ENCODE measurements at regions not wholly inside any gene's neighbourhood (a gene's known extent, or its start where the extent isn't known, plus 50 kb on each side); places are given as distances from the start of the nearest gene placed in this dataset.

GRCh38 chr14:55513491-55513890 lies 66.5 kb upstream of the KTN1 start (continued):
- TF ChIP-seq, protein P1, sequence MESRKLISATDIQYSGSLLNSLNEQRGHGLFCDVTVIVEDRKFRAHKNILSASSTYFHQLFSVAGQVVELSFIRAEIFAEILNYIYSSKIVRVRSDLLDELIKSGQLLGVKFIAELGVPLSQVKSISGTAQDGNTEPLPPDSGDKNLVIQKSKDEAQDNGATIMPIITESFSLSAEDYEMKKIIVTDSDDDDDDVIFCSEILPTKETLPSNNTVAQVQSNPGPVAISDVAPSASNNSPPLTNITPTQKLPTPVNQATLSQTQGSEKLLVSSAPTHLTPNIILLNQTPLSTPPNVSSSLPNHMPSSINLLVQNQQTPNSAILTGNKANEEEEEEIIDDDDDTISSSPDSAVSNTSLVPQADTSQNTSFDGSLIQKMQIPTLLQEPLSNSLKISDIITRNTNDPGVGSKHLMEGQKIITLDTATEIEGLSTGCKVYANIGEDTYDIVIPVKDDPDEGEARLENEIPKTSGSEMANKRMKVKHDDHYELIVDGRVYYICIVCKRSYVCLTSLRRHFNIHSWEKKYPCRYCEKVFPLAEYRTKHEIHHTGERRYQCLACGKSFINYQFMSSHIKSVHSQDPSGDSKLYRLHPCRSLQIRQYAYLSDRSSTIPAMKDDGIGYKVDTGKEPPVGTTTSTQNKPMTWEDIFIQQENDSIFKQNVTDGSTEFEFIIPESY (IDR thresholded peaks at IDR 0.05; ENCODE audit: borderline replicate concordance, low read depth), result no peak
- no peak for TF ChIP-seq NRF1 (IDR thresholded peaks at IDR 0.05; ENCODE audit: low read depth, low read length)
- no peak for TF ChIP-seq FOXJ3 (CRISPR knock-in tag; IDR thresholded peaks at IDR 0.05)
- TF ChIP-seq, protein P2, sequence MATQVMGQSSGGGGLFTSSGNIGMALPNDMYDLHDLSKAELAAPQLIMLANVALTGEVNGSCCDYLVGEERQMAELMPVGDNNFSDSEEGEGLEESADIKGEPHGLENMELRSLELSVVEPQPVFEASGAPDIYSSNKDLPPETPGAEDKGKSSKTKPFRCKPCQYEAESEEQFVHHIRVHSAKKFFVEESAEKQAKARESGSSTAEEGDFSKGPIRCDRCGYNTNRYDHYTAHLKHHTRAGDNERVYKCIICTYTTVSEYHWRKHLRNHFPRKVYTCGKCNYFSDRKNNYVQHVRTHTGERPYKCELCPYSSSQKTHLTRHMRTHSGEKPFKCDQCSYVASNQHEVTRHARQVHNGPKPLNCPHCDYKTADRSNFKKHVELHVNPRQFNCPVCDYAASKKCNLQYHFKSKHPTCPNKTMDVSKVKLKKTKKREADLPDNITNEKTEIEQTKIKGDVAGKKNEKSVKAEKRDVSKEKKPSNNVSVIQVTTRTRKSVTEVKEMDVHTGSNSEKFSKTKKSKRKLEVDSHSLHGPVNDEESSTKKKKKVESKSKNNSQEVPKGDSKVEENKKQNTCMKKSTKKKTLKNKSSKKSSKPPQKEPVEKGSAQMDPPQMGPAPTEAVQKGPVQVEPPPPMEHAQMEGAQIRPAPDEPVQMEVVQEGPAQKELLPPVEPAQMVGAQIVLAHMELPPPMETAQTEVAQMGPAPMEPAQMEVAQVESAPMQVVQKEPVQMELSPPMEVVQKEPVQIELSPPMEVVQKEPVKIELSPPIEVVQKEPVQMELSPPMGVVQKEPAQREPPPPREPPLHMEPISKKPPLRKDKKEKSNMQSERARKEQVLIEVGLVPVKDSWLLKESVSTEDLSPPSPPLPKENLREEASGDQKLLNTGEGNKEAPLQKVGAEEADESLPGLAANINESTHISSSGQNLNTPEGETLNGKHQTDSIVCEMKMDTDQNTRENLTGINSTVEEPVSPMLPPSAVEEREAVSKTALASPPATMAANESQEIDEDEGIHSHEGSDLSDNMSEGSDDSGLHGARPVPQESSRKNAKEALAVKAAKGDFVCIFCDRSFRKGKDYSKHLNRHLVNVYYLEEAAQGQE (IDR thresholded peaks at IDR 0.05; ENCODE audit: low read depth, low read length), result no peak
- TF ChIP-seq EZH2phosphoT487 (IDR thresholded peaks at IDR 0.05; ENCODE audit: borderline replicate concordance, low read depth), result no peak
- TF ChIP-seq, protein P3, sequence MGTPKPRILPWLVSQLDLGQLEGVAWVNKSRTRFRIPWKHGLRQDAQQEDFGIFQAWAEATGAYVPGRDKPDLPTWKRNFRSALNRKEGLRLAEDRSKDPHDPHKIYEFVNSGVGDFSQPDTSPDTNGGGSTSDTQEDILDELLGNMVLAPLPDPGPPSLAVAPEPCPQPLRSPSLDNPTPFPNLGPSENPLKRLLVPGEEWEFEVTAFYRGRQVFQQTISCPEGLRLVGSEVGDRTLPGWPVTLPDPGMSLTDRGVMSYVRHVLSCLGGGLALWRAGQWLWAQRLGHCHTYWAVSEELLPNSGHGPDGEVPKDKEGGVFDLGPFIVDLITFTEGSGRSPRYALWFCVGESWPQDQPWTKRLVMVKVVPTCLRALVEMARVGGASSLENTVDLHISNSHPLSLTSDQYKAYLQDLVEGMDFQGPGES (IDR thresholded peaks at IDR 0.05; ENCODE audit: low read depth, low read length), result no peak

DNA sequence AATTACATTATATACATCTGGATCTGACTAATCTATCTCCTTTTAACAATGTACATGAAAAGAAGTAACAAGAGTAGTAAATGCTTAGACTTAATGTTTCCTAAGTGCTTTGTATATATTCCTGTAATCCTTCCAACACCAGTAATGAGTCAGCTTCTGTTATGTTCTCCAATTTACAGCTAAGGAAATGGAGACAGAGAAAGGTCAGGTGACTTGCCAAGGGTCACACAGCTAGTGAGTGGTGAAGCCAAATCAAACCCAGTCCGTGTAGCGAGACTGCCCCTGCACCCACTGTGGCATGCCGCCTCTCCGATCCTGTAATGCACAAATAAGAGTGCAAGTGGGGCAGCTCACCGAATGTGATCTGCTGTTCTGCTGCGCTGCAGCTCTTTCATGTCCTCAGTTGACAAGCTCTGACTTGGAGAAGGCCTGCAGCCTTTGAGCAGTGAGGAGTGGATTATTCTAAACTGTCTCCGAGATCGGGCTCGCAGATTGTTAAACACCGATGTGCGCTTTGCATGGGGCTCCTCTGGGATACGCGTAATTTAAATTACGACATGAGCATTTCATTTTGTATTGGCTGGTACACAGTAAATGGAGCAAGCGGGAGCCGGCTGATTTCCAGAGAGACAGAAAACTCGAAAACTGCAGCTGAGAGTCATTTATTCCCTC lies 65.1 kb upstream of the KTN1 start:
- H3K4me2 ChIP-seq, result no peak overlapping the region
- no peak for DNase-seq
- H3K27me3 ChIP-seq (ENCODE audit: insufficient read depth), result no peaks in the 10 kb centered on the region
- no peak overlapping the region for H2AFZ ChIP-seq (ENCODE audit: low read depth)
- no peaks in the 10 kb centered on the region for H3K79me2 ChIP-seq (ENCODE audit: insufficient read depth)
- H3K27ac ChIP-seq (ENCODE audit: low read depth in 2 of 2, low read length in 1 of 2), result no peak overlapping the region
- H3K9me3 ChIP-seq, result no peaks in the 10 kb centered on the region
- 92% methylated on average over 17 of the region's 17 CpGs for WGBS (ENCODE audit: low lambda C conversion rate)
- H3K4me1 ChIP-seq (ENCODE audit: control insufficient read depth in 1 of 2, insufficient read depth in 2 of 2, low read depth in 1 of 2, low read length in 1 of 2), result no peaks in the 10 kb centered on the region; a peak in 1 of 4 replicates
- H3K36me3 ChIP-seq (replicated peaks in 1 of 2; ENCODE audit: control insufficient read depth in 1 of 2, insufficient read depth in 2 of 2, low read length in 1 of 2), result no peaks in the 10 kb centered on the region
- no peak overlapping the region for H3K4me3 ChIP-seq (ENCODE audit: low read depth in 2 of 2, low read length in 1 of 2)
- no peaks in the 10 kb centered on the region for H3F3A ChIP-seq (replicated peaks; ENCODE audit: insufficient read depth)
- POLR2A ChIA-PET, result no interaction called here
- H3K9ac ChIP-seq, result no peak overlapping the region
- no peaks in the 10 kb centered on the region for H4K20me1 ChIP-seq (ENCODE audit: insufficient read depth)
- H3K9me2 ChIP-seq, result no peaks in the 10 kb centered on the region
- CTCF ChIA-PET, result no interaction called here
- TF ChIP-seq USF2 (IDR thresholded peaks at IDR 0.05; ENCODE audit: borderline replicate concordance, low read depth, low read length) (no peak), EZH2phosphoT487 (IDR thresholded peaks at IDR 0.05; ENCODE audit: borderline replicate concordance, low read depth) (no peak), FOSL2 (IDR thresholded peaks at IDR 0.05; ENCODE audit: borderline replicate concordance, low read depth) (0 out of 2 replicates have a peak, but pooled peaks have one; percentile 17), TCF12 (IDR thresholded peaks at IDR 0.05) (0 out of 2 replicates have a peak, but pooled peaks have one; percentile 25), RCOR1 (IDR thresholded peaks at IDR 0.05; ENCODE audit: low read length) (no peak), NFIC (IDR thresholded peaks at IDR 0.05; ENCODE audit: borderline replicate concordance) (peak; percentile 35; the same call in 1 of the 2 replicates), SIN3A (IDR thresholded peaks at IDR 0.05; ENCODE audit: borderline replicate concordance, low read depth, low read length) (no peak), JUND (IDR thresholded peaks at IDR 0.05) (no peak; the same call in 1 of the 2 replicates), RAD21 (IDR thresholded peaks at IDR 0.05; ENCODE audit: low read length) (no peak), SMC3 (IDR thresholded peaks at IDR 0.05; ENCODE audit: low read depth, low read length) (no peak)
- TF ChIP-seq, protein P2 (IDR thresholded peaks at IDR 0.05; ENCODE audit: low read depth, low read length), result no peak
- TF ChIP-seq, protein P4, sequence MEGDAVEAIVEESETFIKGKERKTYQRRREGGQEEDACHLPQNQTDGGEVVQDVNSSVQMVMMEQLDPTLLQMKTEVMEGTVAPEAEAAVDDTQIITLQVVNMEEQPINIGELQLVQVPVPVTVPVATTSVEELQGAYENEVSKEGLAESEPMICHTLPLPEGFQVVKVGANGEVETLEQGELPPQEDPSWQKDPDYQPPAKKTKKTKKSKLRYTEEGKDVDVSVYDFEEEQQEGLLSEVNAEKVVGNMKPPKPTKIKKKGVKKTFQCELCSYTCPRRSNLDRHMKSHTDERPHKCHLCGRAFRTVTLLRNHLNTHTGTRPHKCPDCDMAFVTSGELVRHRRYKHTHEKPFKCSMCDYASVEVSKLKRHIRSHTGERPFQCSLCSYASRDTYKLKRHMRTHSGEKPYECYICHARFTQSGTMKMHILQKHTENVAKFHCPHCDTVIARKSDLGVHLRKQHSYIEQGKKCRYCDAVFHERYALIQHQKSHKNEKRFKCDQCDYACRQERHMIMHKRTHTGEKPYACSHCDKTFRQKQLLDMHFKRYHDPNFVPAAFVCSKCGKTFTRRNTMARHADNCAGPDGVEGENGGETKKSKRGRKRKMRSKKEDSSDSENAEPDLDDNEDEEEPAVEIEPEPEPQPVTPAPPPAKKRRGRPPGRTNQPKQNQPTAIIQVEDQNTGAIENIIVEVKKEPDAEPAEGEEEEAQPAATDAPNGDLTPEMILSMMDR (IDR thresholded peaks at IDR 0.05), result no peak

Measured in SK-N-SH (cell line).